Right cardiac atrium (tissue), 5 donors: ENCODE measurements at regions not wholly inside any gene's neighbourhood (a gene's known extent, or its start where the extent isn't known, plus 50 kb on each side); places are given as distances from the start of the nearest gene placed in this dataset.

Experiments used
- ATAC-seq, 2 donors: fragments of 200-7000 bp; cut with Tn5 transposase; one replicate each; pipeline versions ENCODE4 v1.8.0 to v1.9.1; 2020; ENCODE audit warnings: moderate library complexity in 2 of 2, mild to moderate bottlenecking in 1 of 2
- DNase-seq, 3 donors: peaks; one replicate each; pipeline ENCODE4 v3.0.0-alpha.2; 2020
- H3K27ac ChIP-seq: one replicate; pipeline ENCODE4 v1.5.1; 2013; ENCODE audit warnings: mild to moderate bottlenecking, low read length, control low read depth, moderate library complexity
- H3K27me3 ChIP-seq: one replicate; pipeline ENCODE4 v1.6.1; 2013; ENCODE audit not compliant: control insufficient read depth, insufficient read depth
- H3K4me1 ChIP-seq: one replicate; pipeline ENCODE4 v1.6.1; 2013; ENCODE audit warnings: low read length; ENCODE audit not compliant: control insufficient read depth, insufficient read depth
- H3K4me3 ChIP-seq: one replicate; pipeline ENCODE4 v1.5.1; 2013; ENCODE audit warnings: low read length, control low read depth
- H3K9me3 ChIP-seq: one replicate; pipeline ENCODE4 v1.6.1; 2013; ENCODE audit warnings: low read length; ENCODE audit not compliant: control insufficient read depth
- WGBS: extraction: QIAGEN DNeasy Blood & Tissue Kit; methylation state at CpG from one replicate; pipeline ENCODE4 v1.1.7; 2013; 5-methylcytosine and 5-hydroxymethylcytosine counted together
- intact Hi-C, 4 donors: fragments of 100-400 bp; cut with DNase I; formaldehyde crosslinking; loops; one replicate each; pipeline versions ENCODE4 v1.11.0 to v1.14.0; 2022 to 2023
- donor health status: healthy with polysubstance abuse.
- donor health status: DM: no; HTN: yes; CAD: no.
- donor health status: DM: no; HTN: no; CAD: no.
- donor health status: DM: no; HTN: yes; CAD: no; lungs with severe emphysema.
- donor health status: DM: yes; HTN: yes; CAD: no.

DNA sequence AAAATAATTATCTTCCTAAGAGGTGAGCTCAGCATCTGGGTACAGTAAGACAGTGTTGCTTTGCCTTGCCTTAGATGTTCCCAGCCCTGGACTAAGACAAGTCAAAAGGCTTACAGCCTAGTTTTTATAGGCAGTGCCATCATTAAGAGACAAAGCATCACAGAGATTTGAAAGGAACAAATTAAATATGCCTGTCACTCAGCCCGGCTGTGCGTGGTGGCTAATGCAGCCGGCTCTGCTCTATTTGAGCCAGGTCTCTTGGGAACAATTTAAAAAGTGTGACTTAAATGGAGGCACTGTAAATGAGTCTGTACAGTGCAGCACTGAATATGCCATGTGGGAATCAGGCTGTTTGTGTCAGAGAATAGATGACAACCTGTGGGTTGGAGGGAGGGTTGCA is 1687.4 kb upstream of the FLRT2 start:
- H3K4me1 ChIP-seq, result no peaks in the 10 kb centered on the region
- H3K4me3 ChIP-seq, result no peak overlapping the region
- intact Hi-C loops, result no loop called here
- ATAC-seq (no peak), DNase-seq (no peak)
- H3K27ac ChIP-seq, result no peak overlapping the region
- no peaks in the 10 kb centered on the region for H3K9me3 ChIP-seq
- WGBS, result 73% methylated on average over 3 of the region's 3 CpGs
- H3K27me3 ChIP-seq, result no peaks in the 10 kb centered on the region

DNA sequence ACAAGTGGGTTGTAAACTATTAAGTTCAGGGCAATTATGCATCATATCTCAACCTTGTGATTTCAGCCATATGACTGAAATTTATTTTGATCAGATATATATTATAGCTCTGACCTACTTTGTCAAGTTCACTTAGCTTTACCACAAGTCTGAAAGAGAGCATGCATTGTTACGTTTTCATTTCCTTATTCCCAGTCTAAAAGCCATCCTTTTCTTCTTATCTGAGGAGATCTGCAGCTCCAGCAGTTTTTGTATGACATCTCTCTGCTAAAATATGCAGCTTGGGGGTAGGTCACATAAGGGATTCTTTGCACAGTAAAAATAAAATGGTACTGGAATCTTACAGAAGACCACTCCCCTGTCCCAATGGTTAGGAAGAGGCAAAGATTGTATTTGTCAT is 1682.8 kb upstream of the FLRT2 start:
- intact Hi-C loops, result no loop called here

DNA sequence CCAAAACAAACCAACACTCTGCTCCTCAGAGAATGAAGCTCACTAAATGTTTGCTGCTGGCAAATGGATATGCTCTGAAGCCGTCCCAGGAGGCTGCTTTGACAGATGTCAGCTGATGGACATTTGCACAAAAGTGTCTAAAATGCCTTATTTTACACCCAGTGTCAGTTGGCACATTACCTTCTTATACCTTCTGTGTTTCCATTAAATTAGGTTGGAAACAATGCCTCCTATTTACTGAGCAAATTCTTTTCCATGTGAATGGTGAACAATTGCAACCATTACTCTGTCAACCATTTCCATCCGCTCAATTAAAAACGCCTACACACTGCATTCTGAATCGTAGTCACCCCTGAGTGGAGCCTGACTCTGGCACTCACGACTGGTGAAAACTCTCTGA is 1679.9 kb upstream of the FLRT2 start:
- Histone ChIP-seq H3K4me1 (no peaks in the 10 kb centered on the region), H3K27ac (no peak overlapping the region), H3K4me3 (no peak overlapping the region), H3K9me3 (no peaks in the 10 kb centered on the region), H3K27me3 (no peaks in the 10 kb centered on the region)
- no peak for DNase-seq
- WGBS, result 68% methylated on average over 5 of the region's 5 CpGs
- intact Hi-C loops, result no loop called here
- no peak for ATAC-seq

More for the DNA sequence above, 1682.8 kb upstream of the FLRT2 start:
- 77% methylated on average over 1 of the region's 1 CpG for WGBS
- Histone ChIP-seq H3K27ac (no peak overlapping the region), H3K9me3 (no peaks in the 10 kb centered on the region), H3K4me1 (no peaks in the 10 kb centered on the region), H3K4me3 (no peak overlapping the region), H3K27me3 (no peaks in the 10 kb centered on the region)
- DNase-seq (no peak), ATAC-seq (no peak)

DNA sequence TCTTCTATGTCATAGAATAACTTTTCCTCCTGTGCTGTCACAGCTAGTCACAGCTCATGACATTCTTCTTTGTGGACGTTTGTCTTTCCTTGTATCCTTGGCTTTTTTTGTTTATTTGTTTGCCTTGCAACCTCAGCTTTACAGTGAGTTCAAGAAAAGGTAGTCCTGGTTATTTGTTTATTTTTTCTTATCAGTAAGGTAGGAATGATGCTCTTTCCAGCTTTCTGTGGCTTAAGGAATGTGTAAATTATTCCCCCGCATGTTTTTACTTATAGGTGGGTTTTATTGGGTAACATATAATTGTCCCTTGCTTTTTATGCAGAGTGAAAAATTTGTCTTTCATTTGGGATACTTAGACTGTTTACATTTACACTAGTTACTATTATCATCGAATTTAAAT is 1673.6 kb upstream of the FLRT2 start:
- intact Hi-C loops, result no loop called here
- Histone ChIP-seq H3K27ac (no peak overlapping the region), H3K27me3 (no peaks in the 10 kb centered on the region), H3K4me1 (no peaks in the 10 kb centered on the region), H3K9me3 (no peaks in the 10 kb centered on the region), H3K4me3 (no peak overlapping the region)
- 67% methylated on average over 3 of the region's 3 CpGs for WGBS
- no peak for DNase-seq
- no peak for ATAC-seq

DNA sequence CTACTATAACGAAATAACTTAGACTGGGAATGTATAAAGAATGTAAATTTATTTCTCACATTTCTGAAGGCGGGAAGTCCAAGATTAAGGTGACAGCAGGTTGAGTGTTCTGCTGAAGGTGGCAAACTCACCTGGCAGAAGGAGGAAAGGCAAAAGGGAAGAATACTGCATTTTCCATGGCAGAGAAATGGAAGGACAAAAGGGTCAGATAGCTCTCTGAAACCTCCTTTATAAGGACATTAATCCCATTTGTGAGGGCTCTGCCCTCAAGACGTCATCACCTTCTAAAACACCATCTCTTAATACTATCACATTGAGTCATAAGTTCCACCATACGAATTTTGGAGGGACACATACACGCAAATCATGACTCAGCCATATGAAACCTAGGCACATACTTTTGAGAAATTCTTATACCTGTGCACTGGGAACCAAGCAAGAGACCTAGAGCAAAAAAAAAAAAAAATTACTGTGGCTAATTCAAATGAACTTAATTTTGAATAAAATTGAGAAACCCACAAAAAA is 1669.3 kb upstream of the FLRT2 start:
- no peaks in the 10 kb centered on the region for H3K4me1 ChIP-seq
- H3K27ac ChIP-seq, result no peak overlapping the region
- 83% methylated on average over 5 of the region's 5 CpGs for WGBS
- H3K27me3 ChIP-seq, result no peaks in the 10 kb centered on the region
- intact Hi-C loops, result no loop called here
- no peak overlapping the region for H3K4me3 ChIP-seq
- DNase-seq, result no peak
- no peak for ATAC-seq
- H3K9me3 ChIP-seq, result no peaks in the 10 kb centered on the region

DNA sequence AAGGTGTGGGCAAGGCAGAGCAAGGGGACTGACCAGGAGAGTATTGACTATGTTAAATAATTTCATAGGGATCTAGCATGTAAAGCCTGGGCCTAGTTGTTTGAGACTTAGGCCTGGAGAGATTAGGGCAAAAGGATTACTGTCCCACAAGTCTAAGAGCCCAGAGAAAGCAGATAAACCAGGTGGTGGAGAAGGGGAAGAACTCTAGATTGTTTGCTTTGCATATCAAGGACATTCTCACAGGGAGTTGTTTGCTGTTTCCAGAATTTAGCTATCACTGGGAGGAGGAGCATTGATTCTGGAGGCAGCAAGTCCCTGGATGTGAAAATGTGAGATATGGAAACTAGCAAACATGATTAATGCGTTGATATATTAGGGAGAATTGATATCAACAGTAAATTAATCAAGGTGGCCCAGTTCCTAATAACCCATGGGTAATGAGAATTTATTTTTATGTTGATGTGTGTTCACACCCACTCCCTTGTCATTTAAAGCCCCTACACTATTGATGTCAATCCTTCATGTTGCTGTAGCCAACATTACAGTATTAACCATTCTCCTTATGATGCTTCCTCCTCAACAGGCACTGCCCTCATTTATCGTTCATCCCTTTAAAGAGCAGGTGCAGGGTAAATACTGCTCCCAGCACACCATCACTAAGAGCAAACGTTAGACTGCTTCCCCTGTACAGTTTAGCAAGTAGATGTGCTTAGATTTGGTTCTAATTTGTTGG is 1666.7 kb upstream of the FLRT2 start:
- intact Hi-C loops, result no loop called here
- Histone ChIP-seq H3K4me3 (no peak overlapping the region), H3K27me3 (no peaks in the 10 kb centered on the region), H3K9me3 (no peaks in the 10 kb centered on the region), H3K4me1 (no peaks in the 10 kb centered on the region), H3K27ac (no peak overlapping the region)
- DNase-seq, result no peak
- WGBS, result 69% methylated on average over 3 of the region's 3 CpGs
- ATAC-seq, result no peak

DNA sequence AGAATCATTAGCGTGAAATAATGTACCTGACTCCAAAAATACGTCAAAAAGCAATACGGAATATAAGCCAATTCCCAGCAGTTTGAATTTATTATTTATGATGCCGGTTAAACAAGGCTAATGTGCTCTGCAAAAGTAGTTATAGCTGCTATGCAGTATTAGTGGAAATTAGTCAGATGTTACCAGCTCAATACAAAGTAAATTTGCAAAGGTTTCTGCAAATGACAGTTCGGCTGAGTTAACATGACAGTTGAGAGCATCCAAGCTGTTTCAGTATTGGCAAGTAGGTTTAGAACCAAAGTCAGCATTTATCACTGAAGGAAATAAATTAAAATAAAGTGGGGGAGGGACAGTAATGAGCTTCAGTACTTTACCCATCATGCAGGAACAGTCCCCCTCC is 1665.8 kb upstream of the FLRT2 start:
- DNase-seq, result no peak
- ATAC-seq, result no peak
- Histone ChIP-seq H3K9me3 (no peaks in the 10 kb centered on the region), H3K27me3 (no peaks in the 10 kb centered on the region), H3K27ac (no peak overlapping the region), H3K4me3 (no peak overlapping the region), H3K4me1 (no peaks in the 10 kb centered on the region)
- WGBS, result 92% methylated on average over 5 of the region's 5 CpGs
- intact Hi-C loops, result no loop called here

DNA sequence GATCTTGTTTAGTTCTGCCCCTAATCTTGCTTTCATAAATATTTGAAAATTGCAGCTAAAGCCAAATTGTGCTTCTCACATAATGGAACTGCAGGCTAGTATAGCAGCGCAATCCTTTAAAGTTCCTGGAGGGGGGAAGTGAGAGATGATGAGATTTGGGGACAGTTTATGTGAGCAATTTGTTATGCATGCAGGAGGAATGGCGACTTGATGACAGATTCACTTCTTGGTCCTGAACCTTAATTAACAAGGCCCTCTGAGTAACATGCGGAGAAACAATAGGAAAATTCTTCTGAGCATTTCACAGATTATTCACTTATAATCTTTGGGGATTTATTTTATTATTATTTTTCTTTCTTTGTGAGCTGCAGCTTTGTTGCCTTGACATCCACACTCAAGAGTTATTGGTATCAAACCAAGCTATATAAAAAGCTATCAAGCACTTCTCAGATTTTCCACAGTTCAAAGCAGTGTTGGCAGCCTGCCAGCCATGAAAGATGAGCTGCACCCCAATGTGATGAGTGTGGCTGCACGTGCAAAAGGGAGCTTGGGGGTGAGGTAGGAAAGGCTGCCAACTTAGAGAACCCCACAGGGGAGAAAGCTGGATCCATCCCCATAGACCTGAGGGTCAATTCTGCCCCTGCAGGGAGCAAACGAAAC is 1662.2 kb upstream of the FLRT2 start:
- Histone ChIP-seq H3K9me3 (no peaks in the 10 kb centered on the region), H3K4me1 (no peaks in the 10 kb centered on the region), H3K27me3 (no peaks in the 10 kb centered on the region), H3K4me3 (no peak overlapping the region), H3K27ac (no peak overlapping the region)
- DNase-seq (peak in 2 of 3 donors; percentile 43 to 54), ATAC-seq (no peak)
- WGBS, result 57% methylated on average over 5 of the region's 5 CpGs
- intact Hi-C loops, result no loop called here

DNA sequence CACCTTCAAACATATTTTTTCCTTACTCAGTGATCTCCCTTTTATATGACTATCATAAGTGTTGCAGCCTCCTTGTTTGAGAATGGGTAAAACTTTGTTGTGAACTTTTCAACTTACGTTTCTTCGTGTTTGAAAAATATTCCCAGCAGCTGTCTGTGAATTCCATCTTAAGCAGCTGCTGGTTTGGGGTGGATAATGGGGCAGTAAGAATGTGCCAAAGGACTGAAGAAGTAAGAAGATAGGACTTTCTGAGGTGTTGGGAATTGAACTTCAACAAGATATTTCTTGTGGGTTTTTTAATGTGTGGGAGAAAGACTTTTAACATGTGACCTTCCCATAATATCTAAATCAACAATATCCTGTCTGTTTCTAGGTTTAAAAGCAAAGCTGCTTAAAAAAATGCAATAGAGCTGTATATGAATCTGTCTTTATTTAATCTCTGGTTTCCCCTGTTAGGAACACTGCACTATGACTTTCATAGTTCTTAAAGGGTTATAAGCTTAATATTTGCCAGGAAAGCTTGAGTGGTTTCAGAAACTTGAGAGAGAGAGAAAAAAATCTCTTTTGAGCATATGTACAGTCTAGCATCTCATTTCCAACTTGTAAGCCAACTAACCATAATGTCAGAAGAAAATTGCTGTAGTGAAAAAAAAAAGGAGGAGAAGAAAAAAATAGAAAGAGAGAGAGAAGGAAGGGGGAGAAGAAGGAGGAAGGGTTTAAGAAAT is 1659.2 kb upstream of the FLRT2 start:
- Histone ChIP-seq H3K9me3 (no peaks in the 10 kb centered on the region), H3K27me3 (no peaks in the 10 kb centered on the region), H3K4me3 (no peak overlapping the region), H3K27ac (no peak overlapping the region), H3K4me1 (no peaks in the 10 kb centered on the region)
- DNase-seq (no peak), ATAC-seq (no peak)
- 41% methylated on average over 2 of the region's 2 CpGs for WGBS
- intact Hi-C loops, result no loop called here

DNA sequence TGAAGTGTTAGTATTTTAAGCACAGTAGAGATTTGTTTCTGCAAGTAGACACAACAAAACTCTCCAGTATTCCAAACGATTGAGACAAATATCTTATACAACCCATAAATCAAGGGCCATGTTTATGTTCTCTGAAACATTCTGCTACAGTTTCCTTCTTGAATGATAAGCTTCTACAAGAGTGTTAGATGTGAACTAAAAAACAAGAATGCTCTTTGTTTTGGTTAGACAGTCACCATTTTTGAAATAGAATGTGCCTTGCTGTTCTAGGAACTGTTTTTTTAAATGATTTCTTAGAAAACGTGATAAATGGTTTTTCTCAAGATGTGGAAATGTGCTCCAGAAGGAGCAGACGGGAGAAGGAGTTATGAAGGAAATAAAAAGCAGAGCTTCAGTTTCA is 1656.3 kb upstream of the FLRT2 start:
- Histone ChIP-seq H3K27ac (no peak overlapping the region), H3K4me3 (no peak overlapping the region), H3K27me3 (no peaks in the 10 kb centered on the region), H3K9me3 (no peaks in the 10 kb centered on the region), H3K4me1 (no peaks in the 10 kb centered on the region)
- DNase-seq (no peak), ATAC-seq (no peak)
- 34% methylated on average over 3 of the region's 3 CpGs for WGBS
- intact Hi-C loops, result no loop called here

DNA sequence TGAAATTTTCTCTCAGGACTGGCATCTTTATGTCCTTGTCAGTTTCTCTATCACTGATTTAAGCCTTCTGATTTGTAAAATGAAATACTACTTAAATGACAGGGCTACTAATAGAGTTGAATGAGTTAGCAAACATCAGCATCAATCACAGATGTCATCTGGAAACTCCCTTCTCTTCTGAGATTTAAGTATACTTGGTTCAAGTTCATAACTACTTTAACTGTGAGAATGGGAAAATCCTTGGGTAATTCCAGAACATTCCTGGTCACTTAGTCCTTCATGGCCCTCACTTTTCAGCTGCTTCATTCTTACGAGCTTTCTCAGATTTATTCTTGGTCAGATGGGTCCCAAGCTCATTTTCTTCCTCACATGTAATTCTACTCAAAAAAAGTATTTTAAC is 1655.3 kb upstream of the FLRT2 start:
- no peak for DNase-seq

More for the DNA sequence above, 1655.3 kb upstream of the FLRT2 start:
- intact Hi-C loops, result no loop called here
- H3K27me3 ChIP-seq, result no peaks in the 10 kb centered on the region
- no peak for ATAC-seq
- H3K27ac ChIP-seq, result no peak overlapping the region
- no peaks in the 10 kb centered on the region for H3K9me3 ChIP-seq
- WGBS, result 69% methylated on average over 1 of the region's 1 CpG
- no peaks in the 10 kb centered on the region for H3K4me1 ChIP-seq
- no peak overlapping the region for H3K4me3 ChIP-seq
